ENCODE measurements at regions not wholly inside any gene's neighbourhood (a gene's known extent, or its start where the extent isn't known, plus 50 kb on each side); places are given as distances from the start of the nearest gene placed in this dataset.

- Histone ChIP-seq H2AK5ac (ENCODE audit: low read depth, low read length) (no peak overlapping the region), H3K27me3 (replicated peaks in 1 of 4; ENCODE audit: control insufficient read depth in 3 of 4, extremely low read depth in 1 of 4, insufficient read depth in 3 of 4, low read length in 3 of 4) (no peaks in the 10 kb centered on the region), H4K5ac (ENCODE audit: insufficient read length, low read depth, low read length) (no peak overlapping the region), H2BK20ac (ENCODE audit: low read length) (no peak overlapping the region), H2BK15ac (ENCODE audit: low read length) (no peak overlapping the region), H3K9me3 (ENCODE audit: insufficient read depth in 2 of 2, low read depth in 1 of 2, low read length in 1 of 2) (0 out of 4 replicates have a peak, but pooled peaks cover 0 to 3% of the 10 kb centered on the region in 2 experiments), H3K79me2 (ENCODE audit: control insufficient read depth in 1 of 2, insufficient read depth in 2 of 2, low read length in 2 of 2) (no peaks in the 10 kb centered on the region), H2BK5ac (ENCODE audit: low read depth, low read length) (no peak overlapping the region), H3K23ac (ENCODE audit: insufficient read length) (no peak overlapping the region), H3K79me1 (ENCODE audit: low read depth, low read length) (no peaks in the 10 kb centered on the region), H3K4ac (replicated peaks; ENCODE audit: insufficient read length, low read depth, low read length) (no peak overlapping the region), H2AFZ (ENCODE audit: low read length) (no peak overlapping the region), H4K20me1 (replicated peaks in 1 of 2; ENCODE audit: control insufficient read depth in 1 of 2, insufficient read depth in 2 of 2, low read length in 2 of 2) (no peaks in the 10 kb centered on the region), H4K8ac (ENCODE audit: extremely low read depth, insufficient read depth, low read length) (no peak overlapping the region), H3K18ac (ENCODE audit: extremely low read depth, low read length) (no peak overlapping the region), H3K9ac (replicated peaks in 1 of 4; ENCODE audit: extremely low read depth in 1 of 4, low read depth in 3 of 4, low read length in 3 of 4) (no peak overlapping the region), H2BK120ac (replicated peaks; ENCODE audit: low read depth, low read length) (no peak overlapping the region), H3K27ac (ENCODE audit: low read depth, low read length) (no peak overlapping the region), H3K36me3 (ENCODE audit: control insufficient read depth in 2 of 4, insufficient read depth in 4 of 4, low read length in 3 of 4) (no peaks in the 10 kb centered on the region), H3K56ac (replicated peaks; ENCODE audit: insufficient read length, low read depth, low read length) (no peak overlapping the region), H3K4me2 (ENCODE audit: insufficient read depth in 1 of 2, low read depth in 2 of 2, low read length in 2 of 2) (no peak overlapping the region), H3K4me3 (ENCODE audit: extremely low read depth in 1 of 4, insufficient read depth in 2 of 4, low read depth in 3 of 4, low read length in 4 of 4) (no peak overlapping the region), H3K14ac (ENCODE audit: insufficient read length) (no peak overlapping the region), H3K23me2 (ENCODE audit: low read depth, low read length) (no peaks in the 10 kb centered on the region), H3K4me1 (replicated peaks in 1 of 4; ENCODE audit: control insufficient read depth in 3 of 4, insufficient read depth in 4 of 4, low read length in 3 of 4) (no peaks in the 10 kb centered on the region), H2BK12ac (ENCODE audit: low read depth, low read length) (no peak overlapping the region), H4K91ac (replicated peaks; ENCODE audit: insufficient read length, low read length) (no peak overlapping the region)
- no peak for DNase-seq (ENCODE audit: low read depth in 1 of 2, low spot score in 2 of 2)
- ChIA-PET POLR2A (ENCODE audit: partially characterized antibody) (no interaction called here), CTCF (ENCODE audit: partially characterized antibody) (interaction anchor here (0.9 to 1.3 kb wide), 5 partner anchors 10 to 60 kb away, joined by 3 to 7 read pairs (median 3); no protein-coding TSS in a partner anchor)
- FAIRE-seq: no peak
- WGBS, 2 experiments (ENCODE audit: extremely low coverage in 1 of 2, insufficient coverage in 1 of 2, insufficient read length in 1 of 2, insufficient replicate concordance in 2 of 2, low coverage in 1 of 2, low lambda C conversion rate in 2 of 2, missing lambda C conversion rate in 1 of 2): 94% methylated on average over 1 of the region's 1 CpG; no CpG with 5 or more reads in 1 of the 2 experiments
- no peak for TF ChIP-seq CBX5 (IDR thresholded peaks at IDR 0.05; ENCODE audit: low read depth, low read length)
- no peak for TF ChIP-seq CBX8 (IDR thresholded peaks at IDR 0.05; ENCODE audit: borderline replicate concordance, low read depth, low read length)
Measured at GRCh38 chr1:115173151-115173550, 83.8 kb upstream of the TSPAN2 start.

All from H1 (cell line).